HEK293T (cell line): ENCODE measurements at regions not wholly inside any gene's neighbourhood (a gene's known extent, or its start where the extent isn't known, plus 50 kb on each side); places are given as distances from the start of the nearest gene placed in this dataset.

ENCODE experiments used
- ARNT ChIP-seq: fragments of 450-650 bp; IDR thresholded peaks from 2 replicates; pipeline ENCODE4 v1.6.1; 2017; ENCODE audit warnings: mild to moderate bottlenecking
- BHLHE40 ChIP-seq: fragments of 450-650 bp; IDR thresholded peaks from 2 replicates; pipeline ENCODE4 v1.6.1; 2016; ENCODE audit warnings: mild to moderate bottlenecking, moderate library complexity, borderline replicate concordance
- ELF4 ChIP-seq: fragments of 450-650 bp; IDR thresholded peaks from 2 replicates; pipeline ENCODE4 v1.6.1; 2017; ENCODE audit warnings: antibody characterized with exemption
- FOXM1 ChIP-seq: fragments of 450-650 bp; IDR thresholded peaks from 2 replicates; pipeline ENCODE4 v1.6.1; 2017; ENCODE audit warnings: mild to moderate bottlenecking, borderline replicate concordance
- HDGF ChIP-seq: fragments of 450-650 bp; IDR thresholded peaks from 2 replicates; pipeline ENCODE4 v1.6.1; 2017; ENCODE audit warnings: antibody characterized with exemption, borderline replicate concordance
- NFRKB ChIP-seq: fragments of 450-650 bp; IDR thresholded peaks from 2 replicates; pipeline ENCODE4 v1.6.1; 2016; ENCODE audit warnings: mild to moderate bottlenecking, moderate library complexity
- PKNOX1 ChIP-seq: fragments of 450-650 bp; IDR thresholded peaks from 2 replicates; pipeline ENCODE4 v1.6.1; 2016
- SP1 ChIP-seq: fragments of 450-650 bp; IDR thresholded peaks from 2 replicates; pipeline ENCODE4 v1.6.1; 2017
- SUZ12 ChIP-seq: fragments of 450-650 bp; IDR thresholded peaks from 2 replicates; pipeline ENCODE4 v1.6.1; 2016; ENCODE audit warnings: mild to moderate bottlenecking

GRCh38 chr9:73775757-73776156 lies 624.1 kb downstream of the ANXA1 start:
- TF ChIP-seq NFRKB (no peak), SUZ12 (no peak), ELF4 (no peak), PKNOX1 (no peak), BHLHE40 (no peak), SP1 (no peak), ARNT (no peak), HDGF (no peak), FOXM1 (no peak)
